Stomach (tissue), 4 donors: ENCODE measurements at regions not wholly inside any gene's neighbourhood (a gene's known extent, or its start where the extent isn't known, plus 50 kb on each side); places are given as distances from the start of the nearest gene placed in this dataset.

Experiments used
- CTCF ChIP-seq, 7 experiments: fragments of 450-650 bp in 4 of 7; fragments of 200-600 bp in 3 of 7; sonication (generic) in 3 of 7; IDR thresholded peaks; one replicate each; pipeline ENCODE4 v1.5.1; 2016 to 2019; ENCODE audit warnings: antibody characterized with exemption in 7 of 7, control low read depth in 2 of 7, mild to moderate bottlenecking in 1 of 7
- EP300 ChIP-seq: sonication (generic); formaldehyde crosslinking; IDR thresholded peaks from one replicate; pipeline ENCODE4 v1.6.1; 2017; ENCODE audit warnings: antibody characterized with exemption
- POLR2A ChIP-seq, 4 donors: fragments of 450-650 bp; IDR thresholded peaks; one replicate each; pipeline ENCODE4 v1.6.1; 2016; ENCODE audit warnings: antibody characterized with exemption in 4 of 4, control low read depth in 2 of 4, mild to moderate bottlenecking in 1 of 4, moderate library complexity in 1 of 4
- POLR2AphosphoS5 ChIP-seq, 3 donors: sonication (generic); formaldehyde crosslinking; IDR thresholded peaks; one replicate each; pipeline ENCODE4 v1.6.1; 2016; ENCODE audit warnings: antibody characterized with exemption in 3 of 3

- TF ChIP-seq POLR2AphosphoS5 (IDR thresholded peaks at IDR 0.05) = no peak
- no peak for TF ChIP-seq CTCF (IDR thresholded peaks at IDR 0.05)
- no peak for TF ChIP-seq POLR2A (IDR thresholded peaks at IDR 0.05)
- TF ChIP-seq EP300 = no peak
Measured at GRCh38 chr1:157301477-157302198, 163.4 kb upstream of the ETV3 start.
